ENCODE measurements at regions not wholly inside any gene's neighbourhood (a gene's known extent, or its start where the extent isn't known, plus 50 kb on each side); places are given as distances from the start of the nearest gene placed in this dataset.

DNA sequence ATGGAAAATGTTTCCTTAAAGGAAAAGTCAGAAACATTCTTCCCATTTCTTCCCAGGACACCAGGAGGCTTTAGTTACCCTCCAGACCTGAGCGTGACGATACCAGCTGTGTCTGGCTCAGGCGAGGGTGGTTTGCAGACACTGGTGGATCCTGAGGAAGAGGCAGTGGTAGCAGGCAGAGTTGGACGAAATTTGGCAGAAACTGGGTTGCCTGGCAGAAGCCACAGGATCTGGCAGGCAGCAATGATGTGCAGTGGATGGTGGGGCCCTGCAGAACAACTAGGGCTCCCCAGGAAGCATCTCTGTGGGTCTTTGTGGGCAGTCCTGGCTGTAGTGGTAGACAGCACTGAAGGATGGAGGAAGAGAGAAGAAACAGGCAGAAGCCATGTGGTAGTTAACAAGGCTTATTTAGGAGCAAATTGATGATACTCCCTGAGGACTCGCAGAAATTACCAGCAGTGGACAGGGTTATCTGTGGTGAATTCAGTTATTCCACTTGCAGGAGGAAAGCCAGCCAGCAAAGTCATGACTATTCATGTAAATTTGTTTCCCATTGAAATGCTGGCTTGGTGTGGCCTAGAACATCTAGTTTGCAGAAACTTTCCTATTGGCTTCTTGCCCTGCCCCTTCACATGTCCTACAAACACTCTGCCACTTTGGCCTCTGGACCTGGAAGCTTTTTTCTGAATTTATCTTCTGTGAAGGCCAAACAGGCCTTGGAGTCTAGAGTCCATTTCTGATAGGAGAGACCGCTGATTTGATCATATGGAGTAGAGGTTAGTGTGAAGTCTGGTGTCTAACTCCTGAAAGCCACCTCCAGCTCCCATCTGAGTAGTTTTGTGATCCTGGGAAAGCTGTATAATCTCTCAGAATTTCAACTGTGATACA is 212.0 kb downstream of the DMRT2 start:
- no peak for DNase-seq (ENCODE audit: low read depth in 2 of 3, low spot score in 1 of 3)

DNA sequence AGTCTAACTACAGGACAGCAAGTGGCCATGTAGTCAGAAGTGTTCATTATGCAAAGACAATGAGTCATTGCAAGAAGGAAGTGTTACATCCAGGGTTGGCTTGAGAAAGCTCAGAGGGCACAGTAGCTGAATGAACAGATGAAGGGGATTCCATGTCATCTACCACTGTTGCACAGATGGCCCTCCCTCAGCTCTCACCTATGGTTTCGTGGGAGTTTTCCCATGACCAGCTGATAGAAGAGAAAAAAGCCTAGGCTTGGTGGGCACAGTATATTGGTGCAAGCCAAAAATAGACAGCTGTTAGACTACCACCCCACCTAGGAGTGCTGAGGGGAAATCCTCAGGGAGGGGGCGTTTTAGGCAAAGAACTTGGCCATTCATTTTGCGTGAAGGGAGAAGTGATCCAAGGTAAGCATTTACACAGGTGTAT is 217.0 kb downstream of the DMRT2 start:
- DNase-seq (ENCODE audit: low read depth in 2 of 3, low spot score in 1 of 3) = no peak

DNA sequence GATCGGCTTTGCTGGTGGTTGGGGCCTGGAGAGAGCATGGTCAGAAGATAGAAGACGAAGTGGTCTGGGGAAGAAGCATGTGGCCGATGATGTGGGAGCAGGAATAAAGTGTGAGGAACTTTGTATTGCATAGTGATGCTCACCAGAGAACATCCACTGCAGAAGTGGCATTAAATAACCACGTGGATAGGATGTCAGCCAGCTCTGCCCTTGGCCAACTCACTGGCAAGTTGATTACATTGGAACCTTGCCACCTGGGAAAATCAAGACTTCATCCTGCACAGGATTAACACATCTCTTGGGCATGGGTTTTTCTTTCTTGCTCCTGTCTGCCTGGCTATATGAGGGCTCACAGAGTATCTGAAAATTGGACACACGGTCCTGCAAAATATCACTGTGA is 217.4 kb downstream of the DMRT2 start:
- DNase-seq (ENCODE audit: low read depth in 2 of 3, low spot score in 1 of 3) = no peak

DNA sequence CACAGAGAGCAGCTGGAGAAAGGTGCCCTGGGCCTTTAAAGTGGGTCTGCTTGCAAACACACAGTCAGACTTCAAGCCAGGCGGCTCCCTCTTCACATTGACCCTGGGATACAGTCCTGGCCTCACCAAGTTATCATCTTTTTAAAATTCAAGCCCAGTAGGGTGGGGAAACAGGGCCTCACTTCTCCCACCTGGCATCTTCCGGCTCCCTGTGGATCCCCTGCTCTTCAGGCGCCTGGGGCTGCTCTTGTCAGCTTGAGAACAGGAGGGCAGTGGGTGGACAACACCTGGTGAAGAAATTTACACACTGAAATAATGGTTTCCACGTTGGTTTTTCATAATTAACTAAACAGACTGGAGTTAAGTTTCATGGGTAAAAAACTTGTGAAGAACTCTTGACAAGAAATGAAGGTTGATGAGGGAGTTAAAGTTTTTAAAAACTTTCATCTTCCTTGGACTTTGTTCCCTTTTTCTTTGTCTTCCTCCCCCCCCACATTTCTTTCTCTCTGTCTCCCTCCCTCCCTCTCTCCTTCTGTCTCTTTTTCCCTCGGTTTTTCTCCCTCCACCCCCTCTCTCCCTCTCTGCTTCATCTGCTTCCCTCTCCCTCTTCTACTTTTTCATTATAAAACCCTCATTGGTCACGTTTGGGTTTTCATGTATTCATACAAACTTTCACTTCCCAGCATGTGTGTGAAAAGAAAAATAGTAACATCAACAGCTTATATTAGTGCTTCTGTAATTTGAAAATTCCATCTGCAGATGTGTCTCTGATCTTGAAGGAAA is 219.6 kb downstream of the DMRT2 start:
- DNase-seq (ENCODE audit: low read depth in 2 of 3, low spot score in 1 of 3) = no peak

DNA sequence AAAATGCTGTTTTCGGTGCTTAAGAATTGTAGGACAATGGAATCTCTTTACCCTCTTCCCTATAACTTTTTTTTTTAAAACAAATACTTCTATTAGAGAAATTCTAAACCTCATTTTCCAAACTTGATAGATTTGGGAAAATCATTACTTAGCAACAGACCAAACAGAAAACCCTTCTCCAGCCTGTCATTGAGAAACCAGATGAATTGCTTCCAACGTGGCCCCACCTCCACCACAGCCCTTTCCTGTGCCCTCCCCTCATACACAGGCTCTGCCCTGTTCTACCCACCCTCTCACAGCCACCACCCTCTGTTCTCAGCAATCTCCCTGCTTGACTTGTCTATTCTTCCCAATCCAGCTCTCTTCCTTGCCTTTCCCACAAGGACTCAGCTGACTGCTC is 221.2 kb downstream of the DMRT2 start:
- DNase-seq (ENCODE audit: low read depth in 2 of 3, low spot score in 1 of 3) = no peak

DNA sequence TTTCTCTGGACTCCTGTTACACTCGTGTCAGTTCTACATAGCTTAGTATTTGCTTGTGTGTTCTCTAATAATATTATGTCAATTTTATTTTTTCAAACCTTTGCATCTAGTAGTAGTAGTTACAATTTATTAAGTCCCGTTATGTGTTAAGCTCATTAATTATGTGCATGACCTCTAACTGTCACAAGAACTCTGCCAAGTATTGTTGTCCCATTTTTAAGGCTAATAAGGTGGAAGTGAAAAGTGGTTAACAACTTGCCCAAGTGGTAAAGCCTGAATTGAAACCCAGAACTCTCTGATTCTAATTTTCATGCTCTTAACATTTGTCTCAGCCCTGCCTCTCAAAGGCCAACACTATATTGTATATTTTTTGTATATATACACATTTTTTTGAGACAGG is 221.6 kb downstream of the DMRT2 start:
- no peak for DNase-seq (ENCODE audit: low read depth in 2 of 3, low spot score in 1 of 3)

GRCh38 chr9:1272488-1272887 is 222.3 kb downstream of the DMRT2 start:
- DNase-seq (ENCODE audit: low read depth in 2 of 3, low spot score in 1 of 3) = no peak

DNA sequence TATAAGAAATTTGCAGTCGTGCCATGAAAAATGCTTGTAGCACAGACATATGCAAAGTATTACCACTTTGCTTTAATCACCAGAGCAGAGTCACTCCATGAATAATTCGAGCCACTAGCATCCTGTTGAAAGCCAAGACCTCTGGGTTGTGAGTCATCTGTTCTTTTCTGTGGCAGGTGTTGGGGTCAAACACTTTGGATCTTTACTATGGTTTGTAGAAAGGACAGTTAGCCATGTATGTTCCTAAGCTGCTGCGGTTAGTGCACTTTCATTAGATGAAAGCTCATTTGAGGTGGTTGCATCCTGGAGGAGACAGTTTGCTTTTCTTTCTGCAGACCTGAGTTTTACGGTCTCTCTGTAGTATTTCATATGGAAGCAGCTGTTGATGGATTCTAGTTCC is 223.7 kb downstream of the DMRT2 start:
- no peak for DNase-seq (ENCODE audit: low read depth in 2 of 3, low spot score in 1 of 3)

- no peak for DNase-seq (ENCODE audit: low read depth in 2 of 3, low spot score in 1 of 3)
These were observed 224.2 kb downstream of the DMRT2 start for GRCh38 chr9:1274334-1274733.

DNA sequence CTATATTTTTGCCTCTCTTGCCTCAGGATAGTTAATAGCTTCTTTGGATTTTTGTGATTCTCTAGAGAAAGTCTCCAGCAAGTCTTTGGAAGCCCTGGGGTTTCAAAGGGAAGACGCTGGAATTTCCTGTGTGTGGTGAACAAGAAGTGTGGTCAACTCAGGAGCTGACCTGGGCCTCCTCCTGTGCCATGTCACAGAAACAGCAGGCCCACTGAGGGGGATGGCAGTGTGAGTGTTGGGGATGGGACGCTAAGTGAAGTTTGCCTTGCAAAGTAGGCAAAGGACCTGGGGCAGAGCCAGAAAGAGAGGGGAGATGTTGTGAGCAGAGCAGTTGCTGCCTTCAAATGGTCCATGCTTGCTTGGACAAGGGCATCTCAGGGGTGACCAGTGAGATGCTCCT is 226.3 kb downstream of the DMRT2 start:
- no peak for DNase-seq (ENCODE audit: low read depth in 2 of 3, low spot score in 1 of 3)

GRCh38 chr9:1284727-1285126 is 234.6 kb downstream of the DMRT2 start:
- DNase-seq (ENCODE audit: low read depth in 2 of 3, low spot score in 1 of 3) = no peak

GRCh38 chr9:1285526-1285925 is 235.4 kb downstream of the DMRT2 start:
- no peak for DNase-seq (ENCODE audit: low read depth in 2 of 3, low spot score in 1 of 3)

DNA sequence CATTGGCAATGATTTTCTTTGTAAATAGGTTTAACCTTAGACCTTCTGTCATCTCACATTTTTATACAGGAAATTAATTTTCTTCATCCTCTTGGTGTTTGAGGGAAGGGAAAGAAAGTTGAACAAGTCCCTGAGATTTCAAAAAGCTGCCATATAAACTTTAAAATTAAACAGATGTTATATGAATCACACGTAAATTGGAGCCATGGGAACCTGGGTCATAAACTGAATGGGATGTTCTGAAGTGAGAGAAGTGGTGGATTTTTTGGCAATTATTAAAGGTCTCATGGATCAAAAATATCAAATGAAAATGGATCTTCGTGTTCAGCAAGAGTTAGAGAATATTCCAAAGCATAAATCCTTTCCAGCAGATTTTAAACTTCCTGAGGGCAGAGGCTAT is 242.2 kb downstream of the DMRT2 start:
- no peak for DNase-seq (ENCODE audit: low read depth in 2 of 3, low spot score in 1 of 3)

DNA sequence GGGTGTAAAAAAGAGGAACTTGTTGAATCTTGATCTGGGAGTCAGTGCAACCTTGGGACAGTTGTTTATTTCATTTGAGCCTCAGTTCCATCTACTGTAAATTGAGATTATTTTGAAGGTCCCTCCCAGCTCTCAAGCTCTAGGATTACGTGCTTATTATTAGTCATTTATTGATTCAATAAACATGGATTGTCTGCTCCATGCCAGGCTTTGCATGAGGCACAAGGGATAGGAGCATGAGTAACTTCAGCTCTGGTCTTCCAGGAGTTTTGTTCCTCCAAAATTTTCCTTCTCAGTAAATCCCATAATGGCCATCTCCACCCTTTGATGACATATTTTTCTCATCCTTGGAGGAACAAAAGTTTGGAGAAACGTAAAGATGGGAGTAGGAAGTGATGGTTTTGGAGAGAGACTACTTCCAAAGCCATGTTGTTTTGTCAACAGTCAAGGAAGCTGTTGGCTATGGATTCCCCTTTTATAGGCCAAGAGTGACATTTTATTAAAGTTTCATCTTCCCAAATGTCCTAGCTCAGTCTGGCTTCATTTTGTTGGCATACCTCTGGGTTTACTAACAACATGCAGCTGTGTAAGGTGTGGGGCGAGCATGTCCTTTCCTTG is 244.6 kb downstream of the DMRT2 start:
- no peak for DNase-seq (ENCODE audit: low read depth in 2 of 3, low spot score in 1 of 3)

- no peak for DNase-seq (ENCODE audit: low read depth in 2 of 3, low spot score in 1 of 3)
These were observed 246.2 kb downstream of the DMRT2 start for GRCh38 chr9:1296331-1296730.

DNA sequence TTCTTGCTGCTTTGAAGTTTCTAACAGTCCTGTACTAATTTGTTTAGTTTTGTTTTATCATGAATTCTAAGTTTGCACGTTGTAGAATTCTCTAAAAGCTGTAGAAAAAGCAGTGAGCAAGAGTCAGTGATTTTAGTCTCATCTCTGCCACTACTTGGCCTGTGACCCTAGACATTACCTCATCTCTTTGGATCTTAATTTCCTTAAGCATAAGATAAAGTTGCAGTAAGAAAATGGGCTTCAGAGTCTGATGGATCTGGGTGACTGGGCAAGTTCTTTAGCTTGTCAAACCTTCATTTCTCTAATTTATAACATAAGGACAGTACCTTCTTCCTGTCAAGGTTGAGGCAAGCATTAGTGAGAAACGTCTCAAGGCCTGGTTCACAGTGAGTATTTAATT is 247.9 kb downstream of the DMRT2 start:
- no peak for DNase-seq (ENCODE audit: low read depth in 2 of 3, low spot score in 1 of 3)

- DNase-seq (ENCODE audit: low read depth in 2 of 3, low spot score in 1 of 3) = no peak
These were observed 250.8 kb downstream of the DMRT2 start for GRCh38 chr9:1300941-1301340.

DNA sequence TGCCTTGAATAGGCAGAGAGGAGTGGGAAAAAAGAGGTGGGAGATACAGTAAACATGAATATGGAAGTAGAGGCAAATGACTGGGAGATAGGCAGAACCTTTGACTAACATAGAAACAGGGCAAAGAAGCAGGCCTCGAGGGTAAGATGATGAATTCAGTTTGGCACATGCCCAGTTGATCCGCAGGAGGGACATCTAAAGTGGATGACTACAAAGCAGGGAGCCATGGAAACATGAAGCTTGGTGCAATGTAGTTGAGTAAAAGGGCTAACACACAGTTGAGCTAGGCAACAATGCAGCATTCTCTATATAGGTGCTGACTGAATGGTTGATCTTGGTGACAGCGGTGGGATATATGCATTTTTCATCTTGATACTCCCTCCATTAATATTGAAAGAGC is 253.8 kb downstream of the DMRT2 start:
- no peak for DNase-seq (ENCODE audit: low read depth in 2 of 3, low spot score in 1 of 3)

DNA sequence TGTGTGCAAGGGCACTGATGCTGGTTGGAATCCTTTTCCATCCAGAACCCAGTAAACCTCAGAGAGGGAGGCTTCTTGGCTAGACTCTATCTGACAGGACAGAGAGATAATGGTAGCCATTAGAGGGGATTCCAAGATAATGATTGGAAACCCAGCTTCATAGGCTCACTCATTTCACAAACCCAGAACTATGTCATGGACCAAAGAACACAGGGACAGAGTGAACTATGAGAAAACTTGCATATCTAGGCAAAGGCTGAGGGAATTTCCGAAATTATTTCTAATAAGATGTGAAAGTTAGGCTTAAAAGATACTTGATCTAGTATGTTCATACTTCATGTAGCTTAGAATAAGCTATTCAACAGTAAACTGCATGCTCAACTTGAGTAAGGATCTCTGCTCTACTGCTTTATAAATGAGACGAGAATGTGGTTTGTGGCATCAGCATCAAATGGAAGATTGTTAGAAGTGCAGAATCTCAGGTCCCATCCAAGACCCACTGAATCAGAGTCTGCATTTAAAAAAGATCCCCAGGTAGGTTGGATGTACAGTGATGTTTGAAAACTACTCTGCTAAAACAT is 261.4 kb downstream of the DMRT2 start:
- no peak for DNase-seq (ENCODE audit: low read depth in 2 of 3, low spot score in 1 of 3)

DNA sequence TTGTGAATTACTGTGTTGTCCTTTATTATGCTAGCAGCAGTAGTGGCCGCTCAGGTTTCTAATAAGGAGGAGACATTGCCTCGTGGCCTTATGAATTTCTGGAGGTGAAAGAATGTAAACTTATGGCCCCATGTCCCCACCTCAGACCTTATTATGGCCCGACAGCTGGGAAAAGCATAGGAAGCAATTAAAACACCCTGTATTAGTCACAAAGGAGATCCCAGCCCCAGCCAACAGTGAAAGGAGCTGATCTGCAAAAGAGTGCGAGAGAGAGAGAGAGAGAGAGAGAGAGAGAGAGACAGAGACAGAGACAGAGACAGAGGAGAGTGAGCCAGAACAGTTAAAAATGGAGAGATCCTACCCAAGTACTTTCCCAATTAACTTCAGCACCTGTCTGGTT is 269.3 kb downstream of the DMRT2 start:
- no peak for DNase-seq (ENCODE audit: low read depth in 2 of 3, low spot score in 1 of 3)

GRCh38 chr9:1320051-1320557 is 269.9 kb downstream of the DMRT2 start:
- no peak for DNase-seq (ENCODE audit: low read depth in 2 of 3, low spot score in 1 of 3)

Data from stimulated activated CD4-positive, alpha-beta T cell treated with anti-CD3 and anti-CD28 coated beads, Interleukin-12 subunit alpha, Interleukin-12 subunit beta, amount 100 ng/mL, for 48 hours (primary cell).